Gastrocnemius medialis (tissue), 4 donors: ENCODE measurements at regions not wholly inside any gene's neighbourhood (a gene's known extent, or its start where the extent isn't known, plus 50 kb on each side); places are given as distances from the start of the nearest gene placed in this dataset.

Source experiments
- ATAC-seq, 2 donors: fragments of 150-250 bp; one replicate each; pipeline ENCODE4 v1.9.1; 2016
- DNase-seq, 2 donors: peaks; one replicate each; pipeline ENCODE4 v3.0.0-alpha.2; 2019
- H3K27ac ChIP-seq, 4 donors: fragments of 200-600 bp; sonication (generic); 1 replicate in 1 of 4; 2 replicates in 3 of 4; pipeline ENCODE4 v1.5.1; 2016 to 2018; ENCODE audit warnings: mild to moderate bottlenecking in 2 of 4, moderate library complexity in 1 of 4
- H3K27me3 ChIP-seq, 3 donors: fragments of 200-600 bp; sonication (generic) in 2 of 3; 1 replicate in 1 of 3; 2 replicates in 2 of 3; pipeline versions ENCODE4 v1.5.1 to v1.6.0; 2016 to 2019; ENCODE audit warnings: mild to moderate bottlenecking in 1 of 3, moderate library complexity in 1 of 3
- H3K36me3 ChIP-seq, 2 donors: fragments of 200-600 bp; sonication (generic) in 1 of 2; one replicate each; pipeline ENCODE4 v1.5.1; 2017 to 2018
- H3K4me1 ChIP-seq, 2 donors: fragments of 200-600 bp; sonication (generic) in 1 of 2; one replicate each; pipeline ENCODE4 v1.5.1; 2016 to 2017; ENCODE audit warnings: mild to moderate bottlenecking in 2 of 2
- H3K4me3 ChIP-seq, 4 donors: fragments of 200-600 bp; sonication (generic) in 3 of 4; 1 replicate in 1 of 4; 2 replicates in 3 of 4; pipeline ENCODE4 v1.5.1; 2016 to 2019; ENCODE audit warnings: mild to moderate bottlenecking in 2 of 4
- H3K9me3 ChIP-seq, 3 donors: fragments of 200-600 bp; sonication (generic) in 2 of 3; 1 replicate in 1 of 3; 2 replicates in 2 of 3; pipeline ENCODE4 v1.5.1; 2016 to 2019
- CTCF ChIP-seq, 5 experiments: fragments of 450-650 bp in 3 of 5; fragments of 200-600 bp in 2 of 5; sonication (generic) in 2 of 5; IDR thresholded peaks in 4 of 5; conservative IDR thresholded peaks in 1 of 5; 1 replicate in 4 of 5; 2 replicates in 1 of 5; pipeline ENCODE4 v1.5.1; 2016 to 2019; ENCODE audit warnings: antibody characterized with exemption in 5 of 5, mild to moderate bottlenecking in 3 of 5, moderate library complexity in 3 of 5
- POLR2A ChIP-seq, 2 donors: fragments of 450-650 bp; IDR thresholded peaks; one replicate each; pipeline ENCODE4 v1.6.1; 2017; ENCODE audit warnings: antibody characterized with exemption in 2 of 2, mild to moderate bottlenecking in 2 of 2, moderate library complexity in 2 of 2
- in situ Hi-C, 4 donors: fragments of 200-750 bp; cut with MboI; loops; one replicate each; pipeline versions ENCODE4 v1.15.0 to v1.8.0; 2017; ENCODE audit warnings: low sequenced_read_pairs in 4 of 4
- intact Hi-C: fragments of 100-400 bp; cut with DNase I; formaldehyde crosslinking; loops from one replicate; pipeline ENCODE4 v1.15.1; 2023; ENCODE audit warnings: low total_unique reads

- ATAC-seq = no peak
- intact Hi-C loops (no loop called here), in situ Hi-C loops (no loop called here)
- no peaks in the 10 kb centered on the region for H3K36me3 ChIP-seq
- H3K4me1 ChIP-seq = no peaks in the 10 kb centered on the region
- no peak for DNase-seq
- H3K9me3 ChIP-seq = no peaks in the 10 kb centered on the region
- no peaks in the 10 kb centered on the region for H3K27me3 ChIP-seq
- no peak overlapping the region for H3K27ac ChIP-seq
- TF ChIP-seq POLR2A (IDR thresholded peaks at IDR 0.05) = no peak
- TF ChIP-seq CTCF (IDR thresholded peaks at IDR 0.05 in 4 of 5, conservative IDR thresholded peaks at IDR 0.05 in 1 of 5) = no peak
- H3K4me3 ChIP-seq = no peak overlapping the region
These were observed 71.0 kb upstream of the HMHB1 start for GRCh38 chr5:143740956-143741355.

GRCh38 chr5:143739746-143740145, 72.2 kb upstream of the HMHB1 start:
- in situ Hi-C loops = no loop called here
- Histone ChIP-seq H3K4me3 (no peak overlapping the region), H3K36me3 (no peaks in the 10 kb centered on the region), H3K4me1 (no peaks in the 10 kb centered on the region), H3K27me3 (no peaks in the 10 kb centered on the region), H3K27ac (no peak overlapping the region), H3K9me3 (no peaks in the 10 kb centered on the region)
- DNase-seq (no peak), ATAC-seq (no peak)
- intact Hi-C loops = no loop called here
- no peak for TF ChIP-seq CTCF (IDR thresholded peaks at IDR 0.05 in 4 of 5, conservative IDR thresholded peaks at IDR 0.05 in 1 of 5)
- no peak for TF ChIP-seq POLR2A (IDR thresholded peaks at IDR 0.05)

- Histone ChIP-seq H3K4me3 (no peak overlapping the region), H3K27ac (no peak overlapping the region), H3K36me3 (no peaks in the 10 kb centered on the region), H3K9me3 (no peaks in the 10 kb centered on the region), H3K27me3 (no peaks in the 10 kb centered on the region), H3K4me1 (no peaks in the 10 kb centered on the region)
- ATAC-seq (no peak), DNase-seq (no peak)
- in situ Hi-C loops = no loop called here
- intact Hi-C loops = no loop called here
- TF ChIP-seq POLR2A (IDR thresholded peaks at IDR 0.05) = no peak
- TF ChIP-seq CTCF (IDR thresholded peaks at IDR 0.05 in 4 of 5, conservative IDR thresholded peaks at IDR 0.05 in 1 of 5) = no peak
These were observed 73.3 kb upstream of the HMHB1 start for GRCh38 chr5:143738417-143739401.

- in situ Hi-C loops = no loop called here
- Histone ChIP-seq H3K27ac (no peak overlapping the region), H3K4me3 (no peak overlapping the region), H3K27me3 (no peaks in the 10 kb centered on the region), H3K36me3 (no peaks in the 10 kb centered on the region), H3K4me1 (no peaks in the 10 kb centered on the region), H3K9me3 (no peaks in the 10 kb centered on the region)
- ATAC-seq = no peak
- intact Hi-C loops = no loop called here
- no peak for TF ChIP-seq POLR2A (IDR thresholded peaks at IDR 0.05)
- no peak for TF ChIP-seq CTCF (IDR thresholded peaks at IDR 0.05 in 4 of 5, conservative IDR thresholded peaks at IDR 0.05 in 1 of 5)
- DNase-seq = no peak
These were observed 74.9 kb upstream of the HMHB1 start for GRCh38 chr5:143737062-143737461.
